Transverse colon (tissue), 4 donors: ENCODE measurements at regions not wholly inside any gene's neighbourhood (a gene's known extent, or its start where the extent isn't known, plus 50 kb on each side); places are given as distances from the start of the nearest gene placed in this dataset.
"Not testable (repeated sequence)": the region's sequence is repeated elsewhere in the genome, so short reads cannot be mapped to it uniquely, and the experiment has no call there.

Experiments
- DNase-seq: peaks from one replicate; pipeline ENCODE4 v3.0.0-alpha.2; 2019
- H3K27ac ChIP-seq, 4 donors: fragments of 200-600 bp; sonication (generic); 2 replicates each; pipeline ENCODE4 v1.5.1; 2016 to 2018; ENCODE audit warnings: inconsistent platforms in 4 of 4
- H3K27me3 ChIP-seq: fragments of 200-600 bp; sonication (generic); 2 replicates; pipeline ENCODE4 v1.5.1; 2017; ENCODE audit warnings: inconsistent platforms
- H3K36me3 ChIP-seq, 4 donors: fragments of 200-600 bp; sonication (generic); 2 replicates each; pipeline ENCODE4 v1.5.1; 2017 to 2019; ENCODE audit warnings: inconsistent platforms in 4 of 4
- H3K4me1 ChIP-seq, 4 donors: fragments of 200-600 bp; sonication (generic); 2 replicates each; pipeline ENCODE4 v1.5.1; 2017 to 2020; ENCODE audit warnings: inconsistent platforms in 4 of 4
- H3K4me3 ChIP-seq, 4 donors: fragments of 200-600 bp; sonication (generic); 1 replicate in 1 of 4; 2 replicates in 3 of 4; pipeline versions ENCODE4 v1.5.1 to v1.6.1; 2017 to 2019; ENCODE audit warnings: inconsistent platforms in 4 of 4
- H3K9me3 ChIP-seq, 2 donors: fragments of 200-600 bp; sonication (generic); 2 replicates each; pipeline ENCODE4 v1.5.1; 2017 to 2019; ENCODE audit warnings: inconsistent platforms in 2 of 2
- CTCF ChIP-seq, 5 experiments: fragments of 200-600 bp in 3 of 5; fragments of 450-650 bp in 2 of 5; sonication (generic) in 3 of 5; IDR thresholded peaks; 1 replicate in 2 of 5; 2 replicates in 3 of 5; pipeline ENCODE4 v1.5.1; 2016 to 2017; ENCODE audit warnings: antibody characterized with exemption in 5 of 5, inconsistent platforms in 3 of 5, mild to moderate bottlenecking in 2 of 5, moderate library complexity in 1 of 5
- EP300 ChIP-seq: sonication (generic); formaldehyde crosslinking; IDR thresholded peaks from one replicate; pipeline ENCODE4 v1.6.1; 2017; ENCODE audit warnings: antibody characterized with exemption, low read depth
- POLR2A ChIP-seq: fragments of 450-650 bp; IDR thresholded peaks from one replicate; pipeline ENCODE4 v1.6.1; 2016; ENCODE audit warnings: antibody characterized with exemption, mild to moderate bottlenecking, moderate library complexity
- POLR2AphosphoS5 ChIP-seq, 3 donors: sonication (generic); formaldehyde crosslinking; IDR thresholded peaks; one replicate each; pipeline ENCODE4 v1.6.1; 2016; ENCODE audit warnings: antibody characterized with exemption in 3 of 3
- WGBS, 2 donors: methylation state at CpG; one replicate each; pipeline ENCODE4 v1.1.5; 2018; ENCODE audit warnings: low coverage in 1 of 2; 5-methylcytosine and 5-hydroxymethylcytosine counted together
- in situ Hi-C, 4 donors: fragments of 200-750 bp; cut with MboI; loops; one replicate each; pipeline versions ENCODE4 v1.15.0 to v1.15.1; 2017; ENCODE audit warnings: low sequenced_read_pairs in 3 of 4, low pct_ligation_motif_present in 1 of 4, low pct_unique_long_range_greater_than_20kb in 1 of 4
- intact Hi-C: fragments of 100-400 bp; cut with DNase I; formaldehyde crosslinking; loops from one replicate; pipeline ENCODE4 v1.15.1; 2023; ENCODE audit warnings: low total_unique reads

- no peak for DNase-seq
- no peak for TF ChIP-seq CTCF (IDR thresholded peaks at IDR 0.05)
- TF ChIP-seq EP300 = no peak
- peak in 1 of 3 donors; percentile 38 for TF ChIP-seq POLR2AphosphoS5 (IDR thresholded peaks at IDR 0.05)
- no peaks in the 10 kb centered on the region for H3K4me1 ChIP-seq
These were observed 119.7 kb upstream of the KLF14 start for GRCh38 chr7:130853503-130854279.

GRCh38 chr7:130854481-130854880, 120.5 kb upstream of the KLF14 start:
- no peak for TF ChIP-seq POLR2AphosphoS5 (IDR thresholded peaks at IDR 0.05)
- Histone ChIP-seq H3K27me3 (no peaks in the 10 kb centered on the region), H3K4me3 (no peak overlapping the region), H3K27ac (no peak overlapping the region), H3K4me1 (no peaks in the 10 kb centered on the region), H3K9me3 (peaks cover 10 to 25% of the 10 kb centered on the region in 2 donors), H3K36me3 (peaks cover 0 to 16% (median 8%) of the 10 kb centered on the region in 4 donors)
- in situ Hi-C loops (loop anchor here in 1 of 4 donors (25.0 kb wide), 1 partner anchor 583 kb away; no protein-coding TSS in a partner anchor), intact Hi-C loops (no loop called here)
- DNase-seq = no peak
- 85 to 89% methylated on average over 1 of the region's 1 CpG for WGBS, 2 donors

More at GRCh38 chr7:130853503-130854279, 119.7 kb upstream of the KLF14 start:
- Histone ChIP-seq H3K27me3 (no peaks in the 10 kb centered on the region), H3K27ac (no peak overlapping the region), H3K9me3 (peaks cover 10 to 25% of the 10 kb centered on the region in 2 donors), H3K36me3 (peaks cover 0 to 16% (median 8%) of the 10 kb centered on the region in 4 donors), H3K4me3 (no peak overlapping the region)
- in situ Hi-C loops (loop anchor here in 1 of 4 donors (25.0 kb wide), 1 partner anchor 584 kb away; no protein-coding TSS in a partner anchor), intact Hi-C loops (no loop called here)
- 79 to 85% methylated on average over 5 to 7 of the region's 7 CpGs for WGBS, 2 donors

- no peak overlapping the region for H3K27ac ChIP-seq
- H3K36me3 ChIP-seq = peaks cover 0 to 22% (median 11%) of the 10 kb centered on the region in 4 donors
- intact Hi-C loops (no loop called here), in situ Hi-C loops (loop anchor here in 1 of 4 donors (25.0 kb wide), 1 partner anchor 580 kb away; no protein-coding TSS in a partner anchor)
- no peak overlapping the region for H3K4me3 ChIP-seq
- no peaks in the 10 kb centered on the region for H3K4me1 ChIP-seq
- no peaks in the 10 kb centered on the region for H3K27me3 ChIP-seq
- no peak for DNase-seq
- H3K9me3 ChIP-seq = peaks cover 19 to 29% of the 10 kb centered on the region in 2 donors
- TF ChIP-seq POLR2A (no peak), CTCF (IDR thresholded peaks at IDR 0.05) (no peak), POLR2AphosphoS5 (IDR thresholded peaks at IDR 0.05) (no peak), EP300 (no peak)
These were observed 122.9 kb upstream of the KLF14 start for GRCh38 chr7:130856866-130857265.

GRCh38 chr7:130860832-130861231, 126.8 kb upstream of the KLF14 start:
- H3K27ac ChIP-seq, H3K4me1 ChIP-seq, DNase-seq, intact Hi-C loops, H3K4me3 ChIP-seq, H3K27me3 ChIP-seq: not testable (repeated sequence)
- Histone ChIP-seq H3K36me3 (peaks cover 0 to 36% (median 17%) of the 10 kb centered on the region in 4 donors), H3K9me3 (peaks cover 19 to 29% of the 10 kb centered on the region in 2 donors)
- in situ Hi-C loops = loop anchor here in 1 of 4 donors (25.0 kb wide), 1 partner anchor 576 kb away; no protein-coding TSS in a partner anchor
- WGBS, 2 donors = 98% methylated on average over 2 of the region's 2 CpGs; no CpG with 5 or more reads in 1 of the 2 donors

GRCh38 chr7:130865408-130866236, 131.6 kb upstream of the KLF14 start:
- no peak for DNase-seq
- no peaks in the 10 kb centered on the region for H3K27me3 ChIP-seq

More at GRCh38 chr7:130865408-130866236, 131.6 kb upstream of the KLF14 start:
- WGBS, 2 donors = 90 to 93% methylated on average over 2 to 4 of the region's 4 CpGs
- in situ Hi-C loops (loop anchor here in 1 of 4 donors (25.0 kb wide), 1 partner anchor 572 kb away; no protein-coding TSS in a partner anchor), intact Hi-C loops (no loop called here)
- TF ChIP-seq POLR2AphosphoS5 (IDR thresholded peaks at IDR 0.05) = no peak
- TF ChIP-seq CTCF (IDR thresholded peaks at IDR 0.05) = peak in 1 of 5 experiments; percentile 8
- no peak overlapping the region for H3K27ac ChIP-seq
- H3K4me1 ChIP-seq = no peaks in the 10 kb centered on the region
- H3K4me3 ChIP-seq = no peak overlapping the region
- H3K36me3 ChIP-seq = peaks cover 0 to 38% (median 15%) of the 10 kb centered on the region in 4 donors
- peaks cover 4 to 8% of the 10 kb centered on the region in 2 donors for H3K9me3 ChIP-seq
